NOMO-1 treated with dmso at 0.1 percent for 144 hours (cell line): ENCODE measurements at regions not wholly inside any gene's neighbourhood (a gene's known extent, or its start where the extent isn't known, plus 50 kb on each side); places are given as distances from the start of the nearest gene placed in this dataset.
"Not testable (repeated sequence)": the region's sequence is repeated elsewhere in the genome, so short reads cannot be mapped to it uniquely, and the experiment has no call there.

Experiments used
- DNase-seq: peaks from one replicate; lab custom pipeline; 2025; ENCODE audit not compliant: unreplicated experiment; lab: John Stamatoyannopoulos, UW

DNA sequence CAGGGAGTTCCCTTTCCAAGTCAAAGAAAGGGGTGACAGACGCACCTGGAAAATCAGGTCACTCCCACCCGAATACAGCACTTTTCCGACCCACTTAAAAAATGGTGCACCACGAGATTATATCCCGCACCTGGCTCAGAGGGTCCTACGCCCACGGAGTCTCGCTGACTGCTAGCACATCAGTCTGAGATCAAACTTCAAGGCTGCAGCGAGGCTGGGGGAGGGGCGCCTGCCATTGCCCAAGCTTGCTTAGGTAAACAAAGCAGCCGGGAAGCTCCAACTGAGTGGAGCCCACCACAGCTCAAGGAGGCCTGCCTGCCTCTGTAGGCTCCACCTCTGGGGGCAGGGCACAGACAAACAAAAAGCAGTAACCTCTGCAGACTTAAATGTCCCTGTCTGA, 277.8 kb upstream of the ARHGAP42 start:
- DNase-seq: not testable (repeated sequence)

- DNase-seq: no peak
Observed at GRCh38 chr11:100419518-100419917, 267.6 kb upstream of the ARHGAP42 start.

GRCh38 chr11:100434821-100435641, 252.1 kb upstream of the ARHGAP42 start:
- no peak for DNase-seq

- DNase-seq: no peak
Observed at GRCh38 chr11:100438376-100438775, 248.7 kb upstream of the ARHGAP42 start.

GRCh38 chr11:100441086-100441485, 246.0 kb upstream of the ARHGAP42 start:
- DNase-seq: no peak

DNA sequence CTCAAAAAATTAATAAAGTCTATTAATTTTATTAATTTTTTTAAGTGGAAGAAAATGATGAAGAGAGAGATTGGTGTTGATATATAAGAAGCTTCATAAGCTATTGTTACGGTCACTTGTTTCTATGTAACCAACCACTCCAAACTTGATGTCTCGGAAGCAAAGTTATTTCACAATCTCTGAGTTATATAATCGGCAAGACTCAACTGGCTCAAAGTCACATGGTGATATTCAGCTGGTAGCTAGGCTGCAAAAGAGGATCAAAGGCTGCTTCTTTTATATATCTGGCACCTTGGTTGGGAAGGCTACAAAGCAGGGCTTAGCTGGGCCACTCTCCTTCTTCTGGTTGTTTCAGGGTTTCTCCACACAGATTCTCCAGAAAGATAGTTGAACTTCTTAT, 245.1 kb upstream of the ARHGAP42 start:
- DNase-seq: no peak

DNA sequence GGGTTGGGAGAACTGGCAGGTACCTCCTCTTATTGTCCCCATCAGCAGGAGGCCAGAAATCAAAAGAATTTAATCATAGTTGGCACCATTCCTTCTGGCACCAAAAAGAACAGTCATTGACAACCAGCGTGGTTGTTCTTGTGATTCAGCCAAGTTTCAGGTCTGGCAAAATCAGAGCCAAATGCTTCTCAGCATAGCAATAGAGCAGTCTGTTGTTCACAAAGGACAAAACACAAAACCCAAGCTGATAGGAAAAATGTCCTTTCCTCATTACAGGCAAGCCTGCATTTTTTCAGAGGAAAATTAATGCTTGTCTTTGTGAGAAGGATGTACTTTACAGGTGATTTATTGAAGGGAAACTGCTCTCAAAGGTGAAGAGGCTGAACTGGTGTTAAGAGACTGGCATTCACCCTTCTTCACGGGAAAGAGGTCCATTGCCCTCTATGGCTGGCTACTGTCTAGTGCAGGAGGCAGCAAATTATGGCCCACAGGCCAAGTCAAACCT, 241.8 kb upstream of the ARHGAP42 start:
- DNase-seq: no peak

GRCh38 chr11:100451801-100452460, 235.2 kb upstream of the ARHGAP42 start:
- not testable (repeated sequence) for DNase-seq

- DNase-seq: no peak
Observed at GRCh38 chr11:100459811-100460210, 227.3 kb upstream of the ARHGAP42 start.

- DNase-seq: no peak
Observed at GRCh38 chr11:100460426-100460825, 226.7 kb upstream of the ARHGAP42 start.

- DNase-seq: no peak
Observed at GRCh38 chr11:100467821-100468508, 219.1 kb upstream of the ARHGAP42 start.

DNA sequence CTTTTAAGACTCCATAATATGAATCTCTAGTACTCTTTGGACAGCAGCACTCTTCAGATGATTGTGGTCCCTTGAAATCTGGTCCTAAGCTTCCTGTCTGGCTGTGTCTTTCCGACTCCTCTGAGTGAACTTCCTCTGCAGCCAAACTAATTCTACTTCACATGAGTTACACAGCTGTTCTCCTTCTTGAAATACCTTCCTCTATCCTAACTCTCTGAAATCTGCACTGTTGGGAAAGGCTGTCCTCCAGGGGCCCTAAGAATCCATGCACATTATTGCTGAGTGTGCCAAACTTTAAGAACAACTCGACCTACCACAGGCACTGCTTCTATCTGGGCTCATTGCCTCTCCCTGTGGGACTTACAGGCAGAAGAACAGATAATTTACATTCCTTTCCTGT, 217.3 kb upstream of the ARHGAP42 start:
- no peak for DNase-seq

GRCh38 chr11:100472727-100473389, 214.2 kb upstream of the ARHGAP42 start:
- DNase-seq: no peak

- DNase-seq: no peak
Observed at GRCh38 chr11:100473390-100473740, 213.7 kb upstream of the ARHGAP42 start.

DNA sequence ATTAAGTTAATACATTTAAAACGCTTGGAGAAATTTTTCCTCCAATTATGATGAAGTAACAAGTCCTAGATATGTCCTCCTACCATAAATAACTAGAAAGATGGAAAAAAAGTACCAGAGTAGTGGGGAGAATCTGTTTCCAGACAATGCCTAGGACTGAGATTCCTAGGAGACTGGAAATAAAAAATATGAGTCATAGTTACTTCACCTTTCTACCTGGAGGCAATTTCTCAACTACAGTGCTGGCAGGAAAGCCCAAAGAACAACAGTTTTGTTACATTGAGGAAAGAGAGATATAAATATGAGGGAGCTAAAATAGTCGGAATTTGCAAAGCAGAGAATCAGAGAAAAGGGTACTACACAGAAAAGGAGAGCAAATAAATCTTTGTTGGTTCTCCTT, 202.1 kb upstream of the ARHGAP42 start:
- DNase-seq: no peak

GRCh38 chr11:100498780-100499179, 188.3 kb upstream of the ARHGAP42 start:
- DNase-seq: no peak

- DNase-seq: no peak
Observed at GRCh38 chr11:100501450-100501849, 185.6 kb upstream of the ARHGAP42 start.

DNA sequence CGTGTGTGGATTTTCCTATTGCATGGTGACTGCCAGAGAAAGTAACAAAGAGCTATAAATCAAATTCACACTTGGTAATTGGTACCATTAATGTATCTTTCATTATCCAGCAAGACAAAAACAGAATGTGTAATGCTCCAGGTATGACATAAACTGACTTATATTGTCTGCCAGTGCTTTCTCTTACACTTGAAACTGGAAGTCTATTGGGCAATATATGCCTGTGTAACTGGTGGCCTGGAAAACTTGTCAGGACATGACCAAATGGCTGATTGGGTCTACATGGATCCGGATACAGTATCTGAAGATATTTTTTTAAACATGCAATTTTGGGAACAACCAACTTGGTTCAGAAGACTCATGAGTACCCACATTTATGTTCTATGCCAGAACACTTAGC, 174.6 kb upstream of the ARHGAP42 start:
- no peak for DNase-seq

DNA sequence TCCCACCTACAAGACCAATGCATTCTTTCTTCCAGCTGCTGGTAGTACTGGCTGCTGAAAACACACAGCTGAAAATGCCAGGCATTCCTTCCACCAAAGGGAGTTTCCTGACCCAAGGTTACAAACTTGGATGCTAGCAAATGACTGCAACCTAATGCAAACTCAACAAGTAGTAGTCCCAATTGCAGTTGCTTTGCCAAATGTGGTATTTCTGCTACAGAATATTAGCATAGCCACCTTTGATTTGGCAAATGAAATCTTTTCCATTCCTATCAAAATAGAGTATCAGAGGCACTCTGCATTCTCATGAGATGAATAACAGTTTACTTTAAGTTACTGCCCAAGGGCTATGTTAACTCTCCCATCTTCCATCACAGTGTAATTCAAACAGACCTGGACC, 172.0 kb upstream of the ARHGAP42 start:
- no peak for DNase-seq

GRCh38 chr11:100525197-100525596, 161.9 kb upstream of the ARHGAP42 start:
- DNase-seq: no peak

- DNase-seq: no peak
Observed at GRCh38 chr11:100525635-100526034, 161.5 kb upstream of the ARHGAP42 start.
